Neural progenitor cell (in vitro differentiated cells): ENCODE measurements at regions not wholly inside any gene's neighbourhood (a gene's known extent, or its start where the extent isn't known, plus 50 kb on each side); places are given as distances from the start of the nearest gene placed in this dataset.

Source experiments
- CTCF ChIP-seq: fragments of 200-600 bp; sonication (generic); IDR thresholded peaks from 2 replicates; pipeline ENCODE4 v1.5.1; 2017; ENCODE audit warnings: antibody characterized with exemption, mild to moderate bottlenecking
- EZH2 ChIP-seq: fragments of 200-600 bp; sonication (generic); IDR thresholded peaks from 2 replicates; pipeline ENCODE4 v1.6.1; 2017; ENCODE audit warnings: antibody characterized with exemption, mild to moderate bottlenecking, moderate library complexity
- EZH2phosphoT487 ChIP-seq: fragments of 200-600 bp; sonication (generic); IDR thresholded peaks from 2 replicates; pipeline ENCODE4 v1.6.1; 2017; ENCODE audit warnings: antibody characterized with exemption

DNA sequence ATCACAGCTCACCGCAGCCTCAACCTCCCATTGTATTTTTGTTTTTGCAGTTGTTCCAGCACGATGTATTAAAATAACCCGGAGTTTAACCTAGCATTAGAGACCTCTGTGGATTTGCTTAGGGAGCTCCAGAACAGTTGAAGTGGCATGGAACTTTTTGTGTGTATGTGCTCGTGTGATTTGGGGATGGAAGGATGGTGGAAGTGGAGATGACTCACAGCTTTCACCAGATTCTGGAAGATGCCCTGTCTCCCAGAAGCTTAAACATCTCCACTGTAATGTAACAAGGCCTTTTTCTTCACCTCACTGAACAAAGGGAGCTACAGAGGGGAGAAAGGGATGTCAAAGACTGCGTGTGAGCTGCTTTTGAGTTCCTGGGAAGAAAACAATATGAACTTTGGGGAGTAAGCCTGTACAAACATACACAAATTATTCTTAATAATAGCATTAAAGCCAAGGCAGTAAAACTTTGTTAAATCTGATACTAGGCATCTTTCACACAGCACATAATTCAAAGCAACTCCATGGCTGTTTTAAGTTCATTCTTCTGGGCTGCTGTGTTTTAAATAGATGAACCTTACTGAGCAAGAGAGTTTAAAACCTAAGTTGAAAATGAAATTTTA, 226.4 kb downstream of the ADAMTS15 start:
- TF ChIP-seq CTCF, result no peak
- no peak for TF ChIP-seq EZH2
- TF ChIP-seq EZH2phosphoT487, result no peak
